ENCODE measurements at regions not wholly inside any gene's neighbourhood (a gene's known extent, or its start where the extent isn't known, plus 50 kb on each side); places are given as distances from the start of the nearest gene placed in this dataset.

DNA sequence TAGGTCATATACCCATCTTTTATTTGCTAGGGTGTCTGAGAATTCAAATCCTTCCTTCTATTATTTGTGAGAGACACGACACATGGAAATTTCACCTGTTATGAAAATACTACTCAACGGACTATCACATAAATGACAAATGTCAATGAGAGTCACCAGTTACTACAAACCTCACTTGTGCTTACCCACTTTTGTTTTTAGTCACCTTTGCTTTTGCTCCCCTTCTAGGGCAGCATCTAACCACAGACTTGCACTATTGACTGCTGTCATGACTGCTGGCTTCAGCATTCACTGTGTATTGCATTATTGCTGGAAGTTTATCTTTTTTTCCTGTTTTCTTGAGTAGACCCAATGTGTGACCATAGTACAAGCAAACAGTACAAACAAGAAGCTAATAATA lies 1048.0 kb downstream of the PLA2G4A start:
- no peaks in the 10 kb centered on the region for H3K27me3 ChIP-seq (ENCODE audit: control insufficient read depth in 4 of 4, insufficient read depth in 4 of 4, low read length in 3 of 4)
- H3K27ac ChIP-seq (ENCODE audit: low read depth in 1 of 2, low read length in 2 of 2): no peak overlapping the region
- H3K9ac ChIP-seq (ENCODE audit: low read depth in 1 of 2, low read length in 2 of 2): no peak overlapping the region
- no peak for TF ChIP-seq RXRA (IDR thresholded peaks at IDR 0.05)
- no peaks in the 10 kb centered on the region for H3K9me3 ChIP-seq (ENCODE audit: control insufficient read depth in 4 of 4, low read length in 3 of 4)
- H3K4me3 ChIP-seq (ENCODE audit: low read depth in 1 of 3, low read length in 3 of 3): no peak overlapping the region
- H3K4me1 ChIP-seq (ENCODE audit: control insufficient read depth in 4 of 4, insufficient read depth in 4 of 4, low read length in 3 of 4): no peaks in the 10 kb centered on the region
- H3K36me3 ChIP-seq (ENCODE audit: control insufficient read depth in 4 of 4, insufficient read depth in 3 of 4, low read depth in 1 of 4, low read length in 3 of 4): no peaks in the 10 kb centered on the region
- no peak for DNase-seq (ENCODE audit: low spot score)
- WGBS: 80% methylated on average over 2 of the region's 2 CpGs

DNA sequence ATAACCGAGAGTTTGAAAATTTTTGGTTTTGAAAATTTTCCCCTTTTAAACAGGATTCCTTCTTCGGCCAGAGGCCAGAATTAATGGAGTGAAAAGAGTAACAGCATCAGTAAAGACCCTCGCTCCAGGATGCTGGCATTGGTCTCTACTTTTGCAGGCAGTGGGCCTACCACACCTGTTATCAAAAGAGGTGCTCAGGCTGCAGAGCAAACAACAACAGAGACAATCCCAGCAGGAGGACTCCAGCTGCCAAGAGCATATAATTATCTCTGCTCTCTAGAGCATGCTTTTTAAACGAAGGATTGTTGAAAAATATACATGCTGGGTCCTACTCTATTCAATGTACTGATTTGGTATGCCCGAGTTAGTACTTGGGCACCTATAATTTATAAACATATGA lies 1048.5 kb downstream of the PLA2G4A start:
- no peak overlapping the region for H3K27ac ChIP-seq (ENCODE audit: low read depth in 1 of 2, low read length in 2 of 2)
- no peak overlapping the region for H3K9ac ChIP-seq (ENCODE audit: low read depth in 1 of 2, low read length in 2 of 2)
- no peaks in the 10 kb centered on the region for H3K9me3 ChIP-seq (ENCODE audit: control insufficient read depth in 4 of 4, low read length in 3 of 4)
- H3K36me3 ChIP-seq (ENCODE audit: control insufficient read depth in 4 of 4, insufficient read depth in 3 of 4, low read depth in 1 of 4, low read length in 3 of 4): no peaks in the 10 kb centered on the region
- TF ChIP-seq JUND (IDR thresholded peaks at IDR 0.05) (no peak), SP1 (IDR thresholded peaks at IDR 0.05) (no peak), FOXA2 (IDR thresholded peaks at IDR 0.05) (no peak), FOXA1 (IDR thresholded peaks at IDR 0.05) (no peak), EGR1 (IDR thresholded peaks at IDR 0.05; ENCODE audit: low read depth in 2 of 2) (no peak), YY1 (IDR thresholded peaks at IDR 0.05) (no peak), HNF4G (IDR thresholded peaks at IDR 0.05) (no peak), TAF1 (conservative IDR thresholded peaks at IDR 0.05) (no peak), RAD21 (IDR thresholded peaks at IDR 0.05) (no peak), NR2F2 (IDR thresholded peaks at IDR 0.05) (no peak), HNF4A (conservative IDR thresholded peaks at IDR 0.05) (no peak)
- TF ChIP-seq, protein P1, sequence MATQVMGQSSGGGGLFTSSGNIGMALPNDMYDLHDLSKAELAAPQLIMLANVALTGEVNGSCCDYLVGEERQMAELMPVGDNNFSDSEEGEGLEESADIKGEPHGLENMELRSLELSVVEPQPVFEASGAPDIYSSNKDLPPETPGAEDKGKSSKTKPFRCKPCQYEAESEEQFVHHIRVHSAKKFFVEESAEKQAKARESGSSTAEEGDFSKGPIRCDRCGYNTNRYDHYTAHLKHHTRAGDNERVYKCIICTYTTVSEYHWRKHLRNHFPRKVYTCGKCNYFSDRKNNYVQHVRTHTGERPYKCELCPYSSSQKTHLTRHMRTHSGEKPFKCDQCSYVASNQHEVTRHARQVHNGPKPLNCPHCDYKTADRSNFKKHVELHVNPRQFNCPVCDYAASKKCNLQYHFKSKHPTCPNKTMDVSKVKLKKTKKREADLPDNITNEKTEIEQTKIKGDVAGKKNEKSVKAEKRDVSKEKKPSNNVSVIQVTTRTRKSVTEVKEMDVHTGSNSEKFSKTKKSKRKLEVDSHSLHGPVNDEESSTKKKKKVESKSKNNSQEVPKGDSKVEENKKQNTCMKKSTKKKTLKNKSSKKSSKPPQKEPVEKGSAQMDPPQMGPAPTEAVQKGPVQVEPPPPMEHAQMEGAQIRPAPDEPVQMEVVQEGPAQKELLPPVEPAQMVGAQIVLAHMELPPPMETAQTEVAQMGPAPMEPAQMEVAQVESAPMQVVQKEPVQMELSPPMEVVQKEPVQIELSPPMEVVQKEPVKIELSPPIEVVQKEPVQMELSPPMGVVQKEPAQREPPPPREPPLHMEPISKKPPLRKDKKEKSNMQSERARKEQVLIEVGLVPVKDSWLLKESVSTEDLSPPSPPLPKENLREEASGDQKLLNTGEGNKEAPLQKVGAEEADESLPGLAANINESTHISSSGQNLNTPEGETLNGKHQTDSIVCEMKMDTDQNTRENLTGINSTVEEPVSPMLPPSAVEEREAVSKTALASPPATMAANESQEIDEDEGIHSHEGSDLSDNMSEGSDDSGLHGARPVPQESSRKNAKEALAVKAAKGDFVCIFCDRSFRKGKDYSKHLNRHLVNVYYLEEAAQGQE (IDR thresholded peaks at IDR 0.05): no peak
- TF ChIP-seq, protein P2, sequence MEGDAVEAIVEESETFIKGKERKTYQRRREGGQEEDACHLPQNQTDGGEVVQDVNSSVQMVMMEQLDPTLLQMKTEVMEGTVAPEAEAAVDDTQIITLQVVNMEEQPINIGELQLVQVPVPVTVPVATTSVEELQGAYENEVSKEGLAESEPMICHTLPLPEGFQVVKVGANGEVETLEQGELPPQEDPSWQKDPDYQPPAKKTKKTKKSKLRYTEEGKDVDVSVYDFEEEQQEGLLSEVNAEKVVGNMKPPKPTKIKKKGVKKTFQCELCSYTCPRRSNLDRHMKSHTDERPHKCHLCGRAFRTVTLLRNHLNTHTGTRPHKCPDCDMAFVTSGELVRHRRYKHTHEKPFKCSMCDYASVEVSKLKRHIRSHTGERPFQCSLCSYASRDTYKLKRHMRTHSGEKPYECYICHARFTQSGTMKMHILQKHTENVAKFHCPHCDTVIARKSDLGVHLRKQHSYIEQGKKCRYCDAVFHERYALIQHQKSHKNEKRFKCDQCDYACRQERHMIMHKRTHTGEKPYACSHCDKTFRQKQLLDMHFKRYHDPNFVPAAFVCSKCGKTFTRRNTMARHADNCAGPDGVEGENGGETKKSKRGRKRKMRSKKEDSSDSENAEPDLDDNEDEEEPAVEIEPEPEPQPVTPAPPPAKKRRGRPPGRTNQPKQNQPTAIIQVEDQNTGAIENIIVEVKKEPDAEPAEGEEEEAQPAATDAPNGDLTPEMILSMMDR (IDR thresholded peaks at IDR 0.05; ENCODE audit: low read depth, low read length, missing input control): no peak
- TF ChIP-seq, protein P3, sequence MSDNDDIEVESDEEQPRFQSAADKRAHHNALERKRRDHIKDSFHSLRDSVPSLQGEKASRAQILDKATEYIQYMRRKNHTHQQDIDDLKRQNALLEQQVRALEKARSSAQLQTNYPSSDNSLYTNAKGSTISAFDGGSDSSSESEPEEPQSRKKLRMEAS (IDR thresholded peaks at IDR 0.05): no peak
- TF ChIP-seq, protein P4, sequence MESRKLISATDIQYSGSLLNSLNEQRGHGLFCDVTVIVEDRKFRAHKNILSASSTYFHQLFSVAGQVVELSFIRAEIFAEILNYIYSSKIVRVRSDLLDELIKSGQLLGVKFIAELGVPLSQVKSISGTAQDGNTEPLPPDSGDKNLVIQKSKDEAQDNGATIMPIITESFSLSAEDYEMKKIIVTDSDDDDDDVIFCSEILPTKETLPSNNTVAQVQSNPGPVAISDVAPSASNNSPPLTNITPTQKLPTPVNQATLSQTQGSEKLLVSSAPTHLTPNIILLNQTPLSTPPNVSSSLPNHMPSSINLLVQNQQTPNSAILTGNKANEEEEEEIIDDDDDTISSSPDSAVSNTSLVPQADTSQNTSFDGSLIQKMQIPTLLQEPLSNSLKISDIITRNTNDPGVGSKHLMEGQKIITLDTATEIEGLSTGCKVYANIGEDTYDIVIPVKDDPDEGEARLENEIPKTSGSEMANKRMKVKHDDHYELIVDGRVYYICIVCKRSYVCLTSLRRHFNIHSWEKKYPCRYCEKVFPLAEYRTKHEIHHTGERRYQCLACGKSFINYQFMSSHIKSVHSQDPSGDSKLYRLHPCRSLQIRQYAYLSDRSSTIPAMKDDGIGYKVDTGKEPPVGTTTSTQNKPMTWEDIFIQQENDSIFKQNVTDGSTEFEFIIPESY (IDR thresholded peaks at IDR 0.05): no peak
- 52% methylated on average over 5 of the region's 5 CpGs for WGBS
- no peak overlapping the region for H3K4me3 ChIP-seq (ENCODE audit: low read depth in 1 of 3, low read length in 3 of 3)
- no peak for DNase-seq (ENCODE audit: low spot score)
- no peaks in the 10 kb centered on the region for H3K27me3 ChIP-seq (ENCODE audit: control insufficient read depth in 4 of 4, insufficient read depth in 4 of 4, low read length in 3 of 4)
- H3K4me1 ChIP-seq (ENCODE audit: control insufficient read depth in 4 of 4, insufficient read depth in 4 of 4, low read length in 3 of 4): no peaks in the 10 kb centered on the region

All from liver (tissue), 8 donors.